A549 (cell line): ENCODE measurements at regions not wholly inside any gene's neighbourhood (a gene's known extent, or its start where the extent isn't known, plus 50 kb on each side); places are given as distances from the start of the nearest gene placed in this dataset.

Experiments
- ATAC-seq, 2 experiments: fragments of 200-7000 bp in 1 of 2; fragments of >200 bp in 1 of 2; cut with Nextera tagmentation in 1 of 2; cut with Tn5 transposase in 1 of 2; 3 replicates each; pipeline versions ENCODE4 v1.8.0 to v1.9.1; 2018 to 2020; ENCODE audit warnings: mild to moderate bottlenecking in 1 of 2, moderate library complexity in 1 of 2
- CTCF ChIA-PET: fragments of 300-600 bp; sonication (Branson Sonifier 250); formaldehyde crosslinking; extraction: SDS; loops from one replicate; lab custom pipeline; 2021; ENCODE audit warnings: antibody characterized with exemption, inconsistent platforms; lab: Yijun Ruan, JAX
- POLR2A ChIA-PET: fragments of 350-600 bp; formaldehyde crosslinking; extraction: SDS; loops from one replicate; lab custom pipeline; 2021; ENCODE audit warnings: antibody characterized with exemption, inconsistent platforms; lab: Yijun Ruan, JAX
- DNase-seq, 2 experiments: peaks; one replicate each; pipeline versions ENCODE4 v3.0.0 to v3.0.0-alpha.2; 2011 to 2016; ENCODE audit warnings: low read depth in 1 of 2, low spot score in 1 of 2
- FAIRE-seq: peaks from 2 replicates; lab custom pipeline; 2011; peaks lifted over from hg19 to GRCh38; lab: Jason Lieb, UNC
- H3K27ac ChIP-seq, 2 experiments: fragments of >200 bp; sonication (Bioruptor Twin); formaldehyde crosslinking; 3 replicates each; pipeline ENCODE4 v1.5.1; 2016 to 2017
- H3K4me1 ChIP-seq: fragments of >200 bp; sonication (Bioruptor Twin); formaldehyde crosslinking; 3 replicates; pipeline ENCODE4 v1.6.1; 2016
- H3K4me2 ChIP-seq: fragments of >200 bp; sonication (Bioruptor Twin); formaldehyde crosslinking; 3 replicates; pipeline ENCODE4 v1.6.1; 2016
- H3K4me3 ChIP-seq: fragments of >200 bp; sonication (Bioruptor Twin); formaldehyde crosslinking; 3 replicates; pipeline ENCODE4 v1.5.1; 2016
- H3K9me3 ChIP-seq: fragments of >200 bp; sonication (Bioruptor Twin); formaldehyde crosslinking; 3 replicates; pipeline ENCODE4 v1.6.1; 2016
- CHD2 ChIP-seq: fragments of 150-350 bp; IDR thresholded peaks from 2 replicates; pipeline ENCODE4 v1.6.1; 2014; ENCODE audit warnings: low read length; ENCODE audit not compliant: partially characterized antibody
- EHF ChIP-seq: fragments of 250-450 bp; sonication (Bioruptor Pico); IDR thresholded peaks from 2 replicates; pipeline ENCODE4 v1.5.0; 2020; ENCODE audit warnings: mild to moderate bottlenecking
- EP300 ChIP-seq, 2 experiments: fragments of >200 bp; sonication (Bioruptor Twin); formaldehyde crosslinking; IDR thresholded peaks; 2 replicates in 1 of 2; 3 replicates in 1 of 2; pipeline ENCODE4 v1.6.1; 2016 to 2017
- HOXA7 ChIP-seq: fragments of 250-450 bp; sonication (Bioruptor Pico); IDR thresholded peaks from 2 replicates; pipeline ENCODE4 v1.5.0; 2020; ENCODE audit warnings: mild to moderate bottlenecking, moderate library complexity
- JUN ChIP-seq, 2 experiments: fragments of >200 bp; sonication (Bioruptor Twin); formaldehyde crosslinking; IDR thresholded peaks; 2 replicates in 1 of 2; 3 replicates in 1 of 2; pipeline ENCODE4 v1.6.1; 2016 to 2017
- MAZ ChIP-seq: fragments of 150-350 bp; IDR thresholded peaks from 2 replicates; pipeline ENCODE4 v1.6.1; 2014; ENCODE audit warnings: antibody characterized with exemption, low read depth, low read length, borderline replicate concordance
- NFE2L2 ChIP-seq: fragments of 150-350 bp; conservative IDR thresholded peaks from 2 replicates; pipeline ENCODE4 v1.6.1; 2014; ENCODE audit warnings: low read length
- POLR2AphosphoS2 ChIP-seq: conservative IDR thresholded peaks from 2 replicates; pipeline ENCODE4 v1.6.1; 2012; ENCODE audit warnings: low read length, improper control_type of control experiment, inconsistent platforms
- RAD21 ChIP-seq, 2 experiments: fragments of >200 bp in 1 of 2; sonication (Bioruptor Twin) in 1 of 2; formaldehyde crosslinking in 1 of 2; IDR thresholded peaks in 1 of 2; conservative IDR thresholded peaks in 1 of 2; 2 replicates in 1 of 2; 3 replicates in 1 of 2; pipeline ENCODE4 v1.6.1; 2012 to 2018; ENCODE audit warnings: inconsistent platforms in 1 of 2
- RNF2 ChIP-seq: fragments of 200-600 bp; sonication (generic); IDR thresholded peaks from 2 replicates; pipeline ENCODE4 v1.6.1; 2016; ENCODE audit warnings: low read depth, mild to moderate bottlenecking, antibody characterized with exemption, moderate library complexity, borderline replicate concordance
- SMC3 ChIP-seq: fragments of >200 bp; sonication (Bioruptor Twin); formaldehyde crosslinking; IDR thresholded peaks from 3 replicates; pipeline ENCODE4 v1.6.1; 2018; ENCODE audit warnings: inconsistent platforms
- SREBF2 ChIP-seq: fragments of 450-650 bp; IDR thresholded peaks from 2 replicates; pipeline ENCODE4 v1.6.1; 2014; ENCODE audit warnings: mild to moderate bottlenecking, moderate library complexity
- TFCP2L1 ChIP-seq: fragments of 250-450 bp; sonication (Bioruptor Pico); IDR thresholded peaks from 2 replicates; pipeline ENCODE4 v1.5.0; 2021; ENCODE audit warnings: mild to moderate bottlenecking
- ZFP36 ChIP-seq: fragments of 450-650 bp; IDR thresholded peaks from 2 replicates; pipeline ENCODE4 v1.6.1; 2014; ENCODE audit warnings: borderline replicate concordance; ENCODE audit not compliant: partially characterized antibody
- ZSCAN20 ChIP-seq: fragments of 250-450 bp; sonication (Bioruptor Pico); IDR thresholded peaks from 2 replicates; pipeline ENCODE4 v1.8.0; 2022; ENCODE audit warnings: mild to moderate bottlenecking, moderate library complexity
- WGBS: methylation state at CpG from one replicate; pipeline ENCODE4 v1.1.6; 2017; ENCODE audit errors: missing lambda C conversion rate; 5-methylcytosine and 5-hydroxymethylcytosine counted together
- TF ChIP-seq, protein P1 (sequence below): fragments of 450-650 bp; IDR thresholded peaks from 2 replicates; pipeline ENCODE4 v1.6.1; 2014; ENCODE audit warnings: antibody characterized with exemption
- TF ChIP-seq, protein P2 (sequence below): fragments of 150-350 bp; IDR thresholded peaks from 2 replicates; pipeline ENCODE4 v1.6.1; 2014; ENCODE audit warnings: low read depth, mild to moderate bottlenecking, low read length
- TF ChIP-seq, protein P3 (sequence below): IDR thresholded peaks from 2 replicates; pipeline ENCODE4 v1.6.1; 2012
- TF ChIP-seq, protein P4 (sequence below): IDR thresholded peaks from 2 replicates; pipeline ENCODE4 v1.6.1; 2012; ENCODE audit warnings: low read depth, borderline replicate concordance
- TF ChIP-seq, protein P5 (sequence below): fragments of >200 bp; sonication (Bioruptor Twin); formaldehyde crosslinking; IDR thresholded peaks from 3 replicates; pipeline ENCODE4 v1.6.1; 2016

DNA sequence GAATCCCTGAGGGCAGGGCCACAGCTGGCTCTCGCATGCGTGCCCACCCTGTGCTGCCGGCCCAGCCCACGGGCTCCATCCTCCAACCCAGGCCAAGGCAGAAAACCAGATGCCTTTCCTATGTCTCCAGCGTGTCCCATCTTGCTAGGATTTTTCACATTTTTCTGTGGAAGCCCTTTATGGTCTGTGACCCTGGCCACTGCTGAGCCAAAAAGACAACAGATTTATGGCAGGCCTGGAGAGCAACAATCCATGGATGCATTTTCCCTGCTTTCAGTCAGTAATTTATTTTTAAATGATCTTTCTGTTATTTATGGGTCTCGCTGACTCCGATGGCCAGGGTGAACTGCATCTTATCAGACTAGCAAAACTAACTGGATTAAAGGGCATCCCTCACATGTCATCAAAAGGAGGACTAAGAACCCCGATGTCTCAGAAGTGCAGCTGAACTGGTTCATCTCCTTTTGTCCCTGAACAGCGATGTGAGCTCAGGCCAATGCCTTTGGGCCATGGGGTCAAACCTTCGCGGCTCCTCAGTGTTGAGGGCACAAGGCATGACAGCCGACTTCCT is 346.0 kb downstream of the CYRIA start (continued):
- TF ChIP-seq, protein P1, sequence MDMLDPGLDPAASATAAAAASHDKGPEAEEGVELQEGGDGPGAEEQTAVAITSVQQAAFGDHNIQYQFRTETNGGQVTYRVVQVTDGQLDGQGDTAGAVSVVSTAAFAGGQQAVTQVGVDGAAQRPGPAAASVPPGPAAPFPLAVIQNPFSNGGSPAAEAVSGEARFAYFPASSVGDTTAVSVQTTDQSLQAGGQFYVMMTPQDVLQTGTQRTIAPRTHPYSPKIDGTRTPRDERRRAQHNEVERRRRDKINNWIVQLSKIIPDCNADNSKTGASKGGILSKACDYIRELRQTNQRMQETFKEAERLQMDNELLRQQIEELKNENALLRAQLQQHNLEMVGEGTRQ: no peak
- TF ChIP-seq EP300 (IDR thresholded peaks at IDR 0.05): no peak

DNA sequence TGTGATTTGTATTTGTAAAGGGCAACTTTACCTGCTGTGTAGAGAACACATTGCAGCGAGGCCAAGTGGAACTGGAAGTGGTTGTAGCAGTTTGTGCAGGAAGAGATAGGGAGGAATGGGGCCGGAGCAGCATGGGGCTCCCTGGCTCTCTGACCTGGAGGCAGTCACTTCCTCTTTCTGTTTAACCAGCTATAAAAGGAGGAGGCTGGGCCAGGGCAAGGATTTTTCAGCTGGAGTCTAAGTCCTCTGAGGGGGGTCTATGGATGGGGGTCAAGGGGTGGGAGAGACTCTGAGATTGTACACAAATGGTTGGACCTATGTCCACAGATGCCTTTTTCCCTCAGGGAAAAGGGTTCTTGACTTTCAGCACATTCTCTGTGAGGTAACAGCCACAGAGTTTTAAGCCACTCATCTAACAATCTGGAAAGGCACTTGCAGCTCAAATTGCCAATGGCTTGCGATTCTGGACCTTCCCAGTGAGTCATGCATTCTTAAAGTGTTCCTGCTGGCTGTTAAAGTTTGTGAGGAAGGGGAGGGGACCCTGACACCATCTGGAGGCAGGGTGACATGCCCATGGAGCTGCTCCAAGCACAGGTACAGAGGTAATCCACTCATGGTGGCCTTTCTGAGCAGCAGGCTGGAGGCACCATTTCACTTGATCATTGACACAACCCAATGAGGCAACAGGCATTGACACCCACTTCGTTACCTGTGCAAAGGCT is 347.0 kb downstream of the CYRIA start:
- WGBS: 5% methylated on average over 4 of the region's 4 CpGs
- DNase-seq (no peak), FAIRE-seq (no peak)

DNA sequence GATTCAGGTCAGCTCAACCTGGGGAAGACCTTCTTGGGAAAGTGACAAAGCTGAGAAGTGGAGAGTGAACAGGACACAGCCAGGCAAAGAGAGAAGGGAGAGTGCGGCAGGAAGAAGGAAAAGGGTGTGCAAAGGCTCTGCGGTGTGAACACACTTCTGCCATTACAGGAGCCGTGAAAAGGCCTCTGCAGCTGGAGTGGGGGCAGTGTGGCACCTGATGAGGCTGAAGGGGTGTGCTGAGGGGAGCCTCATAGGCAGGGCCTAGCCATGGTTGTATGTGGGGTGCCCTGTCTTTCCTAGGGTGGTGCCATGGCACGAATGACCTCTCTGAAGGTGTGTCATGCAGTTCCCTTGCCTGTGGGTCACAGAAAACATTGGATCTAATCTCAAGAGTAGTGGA is 347.6 kb downstream of the CYRIA start:
- no peak overlapping the region for H3K27ac ChIP-seq
- 28% methylated on average over 4 of the region's 4 CpGs for WGBS
- TF ChIP-seq JUN (IDR thresholded peaks at IDR 0.05) (no peak), TFCP2L1 (CRISPR knock-in tag) (no peak), RNF2 (no peak), POLR2AphosphoS2 (no peak)
- TF ChIP-seq, protein P2, sequence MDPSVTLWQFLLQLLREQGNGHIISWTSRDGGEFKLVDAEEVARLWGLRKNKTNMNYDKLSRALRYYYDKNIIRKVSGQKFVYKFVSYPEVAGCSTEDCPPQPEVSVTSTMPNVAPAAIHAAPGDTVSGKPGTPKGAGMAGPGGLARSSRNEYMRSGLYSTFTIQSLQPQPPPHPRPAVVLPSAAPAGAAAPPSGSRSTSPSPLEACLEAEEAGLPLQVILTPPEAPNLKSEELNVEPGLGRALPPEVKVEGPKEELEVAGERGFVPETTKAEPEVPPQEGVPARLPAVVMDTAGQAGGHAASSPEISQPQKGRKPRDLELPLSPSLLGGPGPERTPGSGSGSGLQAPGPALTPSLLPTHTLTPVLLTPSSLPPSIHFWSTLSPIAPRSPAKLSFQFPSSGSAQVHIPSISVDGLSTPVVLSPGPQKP: no peak
- TF ChIP-seq, protein P3, sequence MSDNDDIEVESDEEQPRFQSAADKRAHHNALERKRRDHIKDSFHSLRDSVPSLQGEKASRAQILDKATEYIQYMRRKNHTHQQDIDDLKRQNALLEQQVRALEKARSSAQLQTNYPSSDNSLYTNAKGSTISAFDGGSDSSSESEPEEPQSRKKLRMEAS: no peak
- TF ChIP-seq, protein P4, sequence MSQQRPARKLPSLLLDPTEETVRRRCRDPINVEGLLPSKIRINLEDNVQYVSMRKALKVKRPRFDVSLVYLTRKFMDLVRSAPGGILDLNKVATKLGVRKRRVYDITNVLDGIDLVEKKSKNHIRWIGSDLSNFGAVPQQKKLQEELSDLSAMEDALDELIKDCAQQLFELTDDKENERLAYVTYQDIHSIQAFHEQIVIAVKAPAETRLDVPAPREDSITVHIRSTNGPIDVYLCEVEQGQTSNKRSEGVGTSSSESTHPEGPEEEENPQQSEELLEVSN: no peak
- TF ChIP-seq, all 56 proteins: peak for 0
- no peaks in the 10 kb centered on the region; the same call in 2 of the 3 replicates for H3K9me3 ChIP-seq
- ChIA-PET POLR2A (no interaction called here), CTCF (no interaction called here)
- no peak for DNase-seq
- ATAC-seq: no peak
- no peaks in the 10 kb centered on the region for H3K4me1 ChIP-seq
- FAIRE-seq: no peak
- no peak overlapping the region for H3K4me3 ChIP-seq
- H3K4me2 ChIP-seq: no peak overlapping the region

More for the DNA sequence above, 347.0 kb downstream of the CYRIA start:
- no peaks in the 10 kb centered on the region; the same call in 2 of the 3 replicates for H3K9me3 ChIP-seq
- no peak for TF ChIP-seq NFE2L2
- TF ChIP-seq, all 56 proteins: peak for 0
- no peak overlapping the region for H3K4me2 ChIP-seq
- H3K4me1 ChIP-seq: no peaks in the 10 kb centered on the region
- H3K4me3 ChIP-seq: no peak overlapping the region
- ChIA-PET POLR2A (no interaction called here), CTCF (no interaction called here)
- ATAC-seq: no peak
- no peak overlapping the region for H3K27ac ChIP-seq

DNA sequence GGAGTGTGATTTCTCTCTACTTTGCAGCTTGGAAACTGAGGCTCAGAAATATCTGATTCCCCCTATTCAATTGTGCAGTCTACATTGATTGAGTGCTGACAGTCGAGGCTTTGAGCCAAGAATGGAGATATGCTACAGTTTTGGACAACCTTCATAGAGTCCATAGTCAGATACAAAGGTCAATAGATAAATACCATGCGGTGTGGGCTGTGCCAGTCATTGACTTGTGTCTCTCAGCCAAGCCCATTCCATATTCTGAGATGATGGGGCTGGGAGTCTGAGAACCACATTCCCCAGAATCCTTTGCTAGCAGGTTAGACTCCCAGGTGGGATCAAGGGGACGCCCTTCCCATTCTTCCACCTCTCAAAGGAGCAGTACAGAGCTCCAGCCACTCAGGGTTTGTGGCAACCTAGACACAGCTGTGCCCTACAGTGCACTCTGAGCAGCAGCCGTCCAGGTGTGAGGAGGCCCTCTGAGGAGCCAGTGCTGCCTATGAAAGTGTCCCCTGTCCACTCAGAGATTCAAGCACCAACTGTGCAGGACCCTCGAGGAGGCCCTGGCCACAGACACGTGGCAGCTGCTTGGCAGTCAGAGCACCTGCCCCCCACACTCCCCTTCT is 348.3 kb downstream of the CYRIA start:
- Histone ChIP-seq H3K4me3 (no peak overlapping the region), H3K4me2 (no peak overlapping the region), H3K27ac (no peak overlapping the region), H3K9me3 (no peaks in the 10 kb centered on the region; the same call in 2 of the 3 replicates), H3K4me1 (no peaks in the 10 kb centered on the region)
- TF ChIP-seq, protein P3: no peak
- TF ChIP-seq, protein P1: no peak
- TF ChIP-seq, protein P4: no peak
- TF ChIP-seq RNF2 (no peak), EHF (CRISPR knock-in tag) (no peak), RAD21 (conservative IDR thresholded peaks at IDR 0.05 in 1 of 2, IDR thresholded peaks at IDR 0.05 in 1 of 2) (no peak), SREBF2 (no peak), ZSCAN20 (CRISPR knock-in tag) (no peak), SMC3 (no peak), NFE2L2 (no peak), HOXA7 (CRISPR knock-in tag) (no peak), EP300 (IDR thresholded peaks at IDR 0.05) (no peak), MAZ (no peak), TFCP2L1 (CRISPR knock-in tag) (no peak), CHD2 (no peak), ZFP36 (no peak)
- TF ChIP-seq, protein P5, sequence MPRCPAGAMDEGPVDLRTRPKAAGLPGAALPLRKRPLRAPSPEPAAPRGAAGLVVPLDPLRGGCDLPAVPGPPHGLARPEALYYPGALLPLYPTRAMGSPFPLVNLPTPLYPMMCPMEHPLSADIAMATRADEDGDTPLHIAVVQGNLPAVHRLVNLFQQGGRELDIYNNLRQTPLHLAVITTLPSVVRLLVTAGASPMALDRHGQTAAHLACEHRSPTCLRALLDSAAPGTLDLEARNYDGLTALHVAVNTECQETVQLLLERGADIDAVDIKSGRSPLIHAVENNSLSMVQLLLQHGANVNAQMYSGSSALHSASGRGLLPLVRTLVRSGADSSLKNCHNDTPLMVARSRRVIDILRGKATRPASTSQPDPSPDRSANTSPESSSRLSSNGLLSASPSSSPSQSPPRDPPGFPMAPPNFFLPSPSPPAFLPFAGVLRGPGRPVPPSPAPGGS: no peak
- ATAC-seq: no peak
- POLR2A ChIA-PET: no interaction called here
- WGBS: 1% methylated on average over 4 of the region's 6 CpGs
- no peak for FAIRE-seq
- CTCF ChIA-PET: no interaction called here
- no peak for DNase-seq
